T-helper 9 cell (primary cell): ENCODE measurements at regions not wholly inside any gene's neighbourhood (a gene's known extent, or its start where the extent isn't known, plus 50 kb on each side); places are given as distances from the start of the nearest gene placed in this dataset.

Experiments used
- DNase-seq: peaks from one replicate; pipeline ENCODE4 v3.0.0-alpha.2; 2020

DNA sequence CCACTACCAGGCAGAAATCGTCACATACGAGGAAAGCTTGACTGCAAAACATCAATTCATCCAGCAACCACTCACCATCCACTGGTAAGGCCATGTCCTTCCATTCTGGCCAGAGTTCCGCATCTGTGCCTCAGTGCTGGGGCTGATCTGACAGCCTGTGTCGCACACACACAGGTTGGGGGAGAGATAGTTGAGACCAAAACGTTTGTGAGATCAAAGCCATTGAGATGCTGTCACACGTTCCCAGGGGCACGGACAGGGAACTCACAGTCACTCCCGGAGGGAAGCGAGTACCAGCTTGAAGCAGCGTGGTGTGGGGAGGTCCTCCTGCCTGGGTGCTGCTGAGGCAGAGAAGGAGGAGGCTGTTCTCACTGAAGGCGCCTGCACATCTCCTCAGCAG lies 458.5 kb upstream of the SALL3 start:
- no peak for DNase-seq

DNA sequence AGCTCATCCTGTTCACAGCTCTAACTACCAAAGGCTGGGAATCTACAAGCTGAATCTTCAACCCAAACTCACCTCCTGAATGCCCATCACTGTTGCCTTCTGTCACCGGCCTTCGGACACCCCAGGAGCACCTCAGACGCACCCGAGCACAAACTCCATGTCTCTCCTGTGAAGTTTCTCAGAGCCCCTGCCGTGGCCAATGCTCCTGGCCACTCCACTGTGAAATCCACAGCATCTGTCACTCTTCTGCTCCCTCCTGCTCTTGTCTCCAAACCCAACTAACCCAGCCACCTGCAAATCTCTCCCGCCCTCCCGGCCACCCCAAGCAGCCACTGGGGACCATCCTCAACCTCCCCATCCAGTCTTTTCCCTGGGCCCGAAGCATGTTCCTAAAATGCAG lies 457.9 kb upstream of the SALL3 start:
- no peak for DNase-seq

DNA sequence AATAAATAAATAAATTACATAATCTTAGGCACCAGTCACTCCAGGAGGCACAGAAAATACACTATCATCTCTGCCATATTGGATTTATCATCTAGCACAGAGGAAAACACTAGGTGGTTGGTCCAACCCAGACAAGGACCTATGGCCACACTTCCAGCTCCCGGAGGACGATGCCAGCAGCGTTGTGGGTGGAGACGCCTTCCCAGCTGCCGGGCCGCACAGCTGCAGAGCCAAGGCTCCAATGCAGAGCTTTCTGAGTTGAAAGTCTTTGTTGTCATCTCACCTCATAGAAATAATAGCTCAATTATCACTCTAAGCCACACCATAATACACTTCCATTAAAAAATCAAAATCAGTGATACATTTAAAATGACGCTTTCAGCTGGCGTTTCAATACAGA lies 457.1 kb upstream of the SALL3 start:
- DNase-seq: no peak

GRCh38 chr18:78523850-78524249 lies 455.8 kb upstream of the SALL3 start:
- no peak for DNase-seq

- DNase-seq: no peak
These were observed 454.1 kb upstream of the SALL3 start for GRCh38 chr18:78525366-78526111.

- DNase-seq: no peak
These were observed 453.3 kb upstream of the SALL3 start for GRCh38 chr18:78526275-78526674.

- DNase-seq: no peak
These were observed 452.5 kb upstream of the SALL3 start for GRCh38 chr18:78526923-78527711.

- DNase-seq: no peak
These were observed 451.6 kb upstream of the SALL3 start for GRCh38 chr18:78527984-78528383.

DNA sequence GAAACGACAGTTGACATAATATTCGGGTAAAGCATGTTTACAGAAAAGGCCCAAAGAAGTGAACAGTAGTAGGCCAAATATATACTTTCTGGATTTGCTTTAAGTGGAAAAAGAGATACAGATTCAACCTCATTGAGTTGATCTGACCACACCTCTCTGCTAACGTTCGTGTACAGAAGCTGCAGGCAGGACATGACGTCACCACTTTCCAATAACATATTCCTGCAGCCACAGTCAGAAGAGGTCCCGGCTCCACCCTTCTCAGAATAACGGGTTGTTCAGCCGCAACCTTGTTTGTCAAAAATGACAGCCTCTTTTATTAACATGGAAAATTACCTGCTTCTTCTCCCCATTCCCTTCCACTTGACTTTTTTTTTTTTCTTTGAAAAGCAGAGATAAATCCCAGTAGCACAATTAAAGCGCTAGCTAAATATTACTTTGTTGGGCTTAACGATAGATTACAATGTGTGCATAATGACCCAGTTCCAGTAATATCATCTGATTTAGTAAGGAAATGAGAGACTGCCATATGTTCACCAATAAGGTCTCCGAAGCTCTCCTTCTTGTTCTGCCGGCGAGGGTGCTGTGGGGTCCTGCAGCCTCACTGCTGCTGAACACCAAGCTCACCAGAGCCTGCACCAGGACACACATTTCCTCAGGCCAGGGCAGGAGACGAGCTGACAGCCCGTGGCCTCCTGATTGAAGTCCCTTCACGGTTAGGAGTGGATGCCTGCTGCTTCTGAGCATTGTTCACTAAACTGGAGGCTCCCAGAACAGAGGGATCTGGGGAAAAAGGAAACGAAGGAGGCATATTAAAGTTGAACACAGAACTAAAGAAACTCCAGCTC lies 451.0 kb upstream of the SALL3 start:
- DNase-seq: no peak

- no peak for DNase-seq
These were observed 448.0 kb upstream of the SALL3 start for GRCh38 chr18:78531637-78532036.

DNA sequence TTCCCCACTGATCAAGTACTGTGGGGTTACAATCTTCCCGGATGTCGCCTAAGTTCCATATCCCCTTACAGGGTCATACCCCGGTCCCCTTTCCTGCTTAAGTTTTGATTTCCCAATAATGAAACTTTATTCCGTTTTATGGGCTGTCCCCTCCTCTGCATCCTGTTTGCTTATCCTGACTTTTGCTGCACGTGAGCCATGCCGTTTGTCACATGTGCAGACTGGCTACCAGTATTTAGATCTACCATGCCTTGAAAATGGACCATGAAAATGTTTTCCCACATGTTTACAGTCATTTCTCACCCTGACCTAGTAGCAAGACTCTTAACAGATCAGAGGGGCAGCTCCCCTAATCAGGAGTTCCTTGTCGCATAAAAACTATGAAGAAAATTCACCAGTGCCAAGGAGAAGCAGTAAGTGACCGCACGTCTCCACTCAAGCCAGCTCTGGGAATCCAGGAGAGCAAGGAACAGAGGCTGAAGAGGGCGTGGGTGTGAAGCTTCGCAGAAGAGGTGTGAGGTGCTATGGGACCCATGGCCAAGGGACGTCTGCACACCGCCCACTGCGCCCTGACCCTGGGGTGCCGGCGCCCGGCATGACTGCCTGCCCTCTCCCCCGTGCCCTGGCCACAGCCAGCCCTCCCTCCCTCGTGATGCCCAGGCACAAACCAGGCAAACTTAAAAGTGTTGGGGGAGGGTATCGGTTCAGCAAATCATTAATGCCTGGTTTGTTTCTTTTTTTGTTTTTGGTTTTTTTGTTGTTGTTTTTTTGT lies 440.8 kb upstream of the SALL3 start:
- DNase-seq: no peak

- DNase-seq: no peak
These were observed 438.7 kb upstream of the SALL3 start for GRCh38 chr18:78540636-78541529.

DNA sequence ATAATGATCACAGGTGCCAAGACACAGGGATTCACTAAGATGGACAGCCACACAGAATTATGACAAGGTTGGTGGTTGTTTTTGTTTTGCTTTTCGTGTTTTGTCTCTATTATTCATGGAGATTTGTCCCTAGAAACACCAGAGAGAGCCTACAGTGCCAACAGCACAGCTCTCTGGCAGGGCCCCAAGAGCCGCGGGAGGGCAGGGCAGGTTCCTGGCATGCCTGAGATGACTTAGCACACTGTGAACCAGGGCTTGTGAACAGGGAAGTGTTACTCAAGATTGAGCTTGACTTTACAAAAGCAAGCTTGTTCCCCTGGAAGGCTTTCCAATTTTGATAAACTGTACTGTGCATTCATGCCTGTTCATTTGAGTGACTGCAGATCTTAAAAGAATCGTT lies 437.4 kb upstream of the SALL3 start:
- no peak for DNase-seq

- no peak for DNase-seq
These were observed 436.4 kb upstream of the SALL3 start for GRCh38 chr18:78543201-78543725.

GRCh38 chr18:78546281-78546680 lies 433.3 kb upstream of the SALL3 start:
- DNase-seq: no peak

- DNase-seq: no peak
These were observed 431.8 kb upstream of the SALL3 start for GRCh38 chr18:78547817-78548216.

- no peak for DNase-seq
These were observed 431.2 kb upstream of the SALL3 start for GRCh38 chr18:78548261-78549058.

- no peak for DNase-seq
These were observed 429.6 kb upstream of the SALL3 start for GRCh38 chr18:78549971-78550370.

DNA sequence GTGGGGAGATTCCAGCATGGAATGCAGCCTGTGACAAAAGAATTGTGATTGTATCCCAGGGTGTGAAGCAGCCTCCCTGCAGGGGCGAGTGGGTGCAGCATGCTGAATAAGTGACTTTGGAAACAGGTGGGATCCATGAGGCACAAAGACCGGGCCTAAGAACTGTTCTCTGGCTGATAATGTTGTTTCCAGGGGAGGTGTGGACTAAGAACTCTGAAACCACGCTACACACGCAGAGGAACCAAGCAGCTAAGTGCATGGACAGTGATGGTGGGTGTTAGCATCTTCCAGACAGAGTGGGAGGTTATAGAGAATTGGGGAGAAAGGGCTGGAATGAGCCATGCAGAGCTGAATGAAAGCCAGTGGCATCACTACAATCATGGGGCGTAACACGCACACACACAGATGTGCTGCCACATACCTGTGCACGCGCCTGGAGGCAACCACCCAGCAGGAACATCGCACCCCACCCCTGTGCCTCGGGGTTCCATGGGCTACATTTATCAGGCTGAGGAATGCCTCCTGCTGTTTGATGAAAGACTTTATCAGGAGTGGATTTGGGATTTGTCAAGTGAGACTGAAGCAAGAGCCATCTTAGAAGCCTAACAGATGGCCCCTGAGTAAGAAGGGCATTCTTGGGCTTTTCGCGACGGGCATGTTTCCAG lies 424.5 kb upstream of the SALL3 start:
- no peak for DNase-seq

DNA sequence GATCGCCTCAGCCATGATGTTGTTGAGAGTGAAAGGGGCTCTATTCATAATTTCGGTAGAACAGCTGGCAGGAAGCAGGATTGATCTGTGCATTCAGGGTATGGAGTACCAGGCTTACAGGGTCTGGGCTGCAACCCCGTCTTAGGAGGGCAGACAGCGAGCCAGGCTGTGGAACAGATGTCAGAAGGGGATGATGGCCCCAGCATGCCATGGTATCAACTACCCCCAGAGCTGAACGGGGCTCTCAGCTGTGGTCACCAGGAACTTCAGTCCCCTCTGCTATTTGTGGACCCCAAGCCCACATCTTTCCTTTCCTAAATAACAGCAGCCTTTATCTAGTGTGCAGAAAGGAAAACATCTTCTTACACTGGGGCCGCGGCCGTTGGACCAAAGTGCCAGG lies 422.2 kb upstream of the SALL3 start:
- DNase-seq: no peak
